Endothelial cell of umbilical vein (primary cell): ENCODE measurements at regions not wholly inside any gene's neighbourhood (a gene's known extent, or its start where the extent isn't known, plus 50 kb on each side); places are given as distances from the start of the nearest gene placed in this dataset.

Experiments used
- BruUV-seq: library from RNA; stranded (reverse); fragments of 400-500 nt; replicated peaks from 2 replicates; lab custom pipeline; 2021; lab: Mats Ljungman, UMichigan
- CTCF ChIA-PET: fragments of 300-600, 350-600 bp; sonication (Branson Sonifier 250); formaldehyde crosslinking; loops from one replicate; lab custom pipeline; 2021; ENCODE audit warnings: antibody characterized with exemption, inconsistent platforms; lab: Charles Lee
- POLR2A ChIA-PET: fragments of 300-600, 350-600 bp; sonication (Branson Sonifier 250); formaldehyde crosslinking; loops from one replicate; lab custom pipeline; 2021; ENCODE audit warnings: antibody characterized with exemption, inconsistent platforms; lab: Charles Lee
- DNase-seq: peaks from one replicate; pipeline ENCODE4 v3.0.0-alpha.2; 2011; ENCODE audit warnings: low read depth, low spot score
- FAIRE-seq: peaks from 2 replicates; lab custom pipeline; 2011; peaks lifted over from hg19 to GRCh38; lab: Jason Lieb, UNC
- H2AFZ ChIP-seq: 2 replicates; pipeline ENCODE4 v1.6.0; 2012; ENCODE audit warnings: low read depth, low read length, control low read depth, inconsistent platforms
- H3K27ac ChIP-seq: 2 replicates; pipeline ENCODE4 v1.5.1; 2011; ENCODE audit warnings: low read depth, mild to moderate bottlenecking, control low read depth, low read length, moderate library complexity; ENCODE audit not compliant: insufficient read depth
- H3K27me3 ChIP-seq, 2 experiments: 2 replicates each; pipeline versions ENCODE4 v1.6.0 to v1.6.1; 2011; ENCODE audit warnings: low read length in 2 of 2, mixed read lengths in 1 of 2; ENCODE audit not compliant: control insufficient read depth in 2 of 2, insufficient read depth in 2 of 2
- H3K36me3 ChIP-seq, 2 experiments: 2 replicates in 1 of 2; 3 replicates in 1 of 2; pipeline ENCODE4 v1.5.1; 2011; ENCODE audit warnings: low read length in 2 of 2, mild to moderate bottlenecking in 1 of 2, moderate library complexity in 1 of 2; ENCODE audit not compliant: control insufficient read depth in 2 of 2, insufficient read depth in 2 of 2; ENCODE audit errors: extremely low read depth in 1 of 2
- H3K4me1 ChIP-seq: 3 replicates; pipeline ENCODE4 v1.5.1; 2011; ENCODE audit warnings: mild to moderate bottlenecking, low read length; ENCODE audit not compliant: control insufficient read depth, insufficient read depth; ENCODE audit errors: extremely low read depth
- H3K4me2 ChIP-seq: 2 replicates; pipeline ENCODE4 v1.6.1; 2011; ENCODE audit warnings: low read length, control low read depth, mixed read lengths; ENCODE audit not compliant: insufficient read depth
- H3K4me3 ChIP-seq, 3 experiments: fragments of 200-600 bp in 1 of 3; sonication (generic), shearing (Covaris generic) in 1 of 3; replicated peaks in 1 of 3; 2 replicates each; pipeline ENCODE4 v1.5.1; 2011 to 2016; ENCODE audit warnings: control low read depth in 3 of 3, low read length in 3 of 3, mild to moderate bottlenecking in 2 of 3, inconsistent platforms in 1 of 3, low read depth in 1 of 3, moderate library complexity in 1 of 3; ENCODE audit not compliant: insufficient read depth in 1 of 3
- H3K79me2 ChIP-seq: 2 replicates; pipeline ENCODE4 v1.6.0; 2012; ENCODE audit warnings: low read length, inconsistent platforms; ENCODE audit not compliant: control insufficient read depth, insufficient read depth
- H3K9ac ChIP-seq: replicated peaks from 2 replicates; pipeline ENCODE3; 2011; ENCODE audit warnings: low read length, control low read depth; ENCODE audit not compliant: insufficient read depth; ENCODE audit errors: extremely low read depth
- H3K9me1 ChIP-seq: replicated peaks from 3 replicates; pipeline ENCODE4 v1.6.0; 2011; ENCODE audit warnings: mild to moderate bottlenecking, low read length; ENCODE audit not compliant: control insufficient read depth, insufficient read depth; ENCODE audit errors: extremely low read depth
- H3K9me3 ChIP-seq: replicated peaks from 2 replicates; pipeline ENCODE4 v1.5.1; 2012; ENCODE audit warnings: low read length, inconsistent platforms; ENCODE audit not compliant: control insufficient read depth, insufficient read depth
- H4K20me1 ChIP-seq: replicated peaks from 2 replicates; pipeline ENCODE3; 2011; ENCODE audit warnings: mild to moderate bottlenecking, low read length; ENCODE audit not compliant: control insufficient read depth, insufficient read depth; ENCODE audit errors: extremely low read depth
- EZH2 ChIP-seq: IDR thresholded peaks from 2 replicates; pipeline ENCODE4 v1.6.1; 2012; ENCODE audit warnings: borderline replicate concordance, low read depth, mild to moderate bottlenecking, moderate library complexity, low read length, inconsistent platforms; ENCODE audit not compliant: severe bottlenecking
- FOS ChIP-seq: IDR thresholded peaks from 2 replicates; pipeline ENCODE4 v1.6.1; 2011; ENCODE audit warnings: mild to moderate bottlenecking, low read length, moderate library complexity, borderline replicate concordance; ENCODE audit not compliant: insufficient read depth
- GATA2 ChIP-seq: IDR thresholded peaks from 2 replicates; pipeline ENCODE4 v1.7.0; 2011; ENCODE audit warnings: low read depth, mild to moderate bottlenecking, moderate library complexity, mixed read lengths, low read length; ENCODE audit not compliant: insufficient read length, insufficient read depth
- JUN ChIP-seq: IDR thresholded peaks from 2 replicates; pipeline ENCODE4 v1.6.1; 2011; ENCODE audit warnings: borderline replicate concordance, low read depth; ENCODE audit not compliant: insufficient read length, insufficient read depth
- MYC ChIP-seq: IDR thresholded peaks from one replicate; pipeline ENCODE4 v1.6.1; 2011; ENCODE audit warnings: mild to moderate bottlenecking, low read depth, low read length
- POLR2A ChIP-seq: IDR thresholded peaks from 2 replicates; pipeline ENCODE4 v1.6.1; 2012; ENCODE audit warnings: low read depth, mild to moderate bottlenecking, control low read depth, low read length
- POLR2AphosphoS5 ChIP-seq: IDR thresholded peaks from 2 replicates; pipeline ENCODE4 v1.6.1; 2012; ENCODE audit warnings: low read depth, mild to moderate bottlenecking, control low read depth, low read length, moderate library complexity; ENCODE audit not compliant: insufficient read depth
- dilution Hi-C: fragments of 300-500 bp; cut with MboI; formaldehyde crosslinking; loops from one replicate; pipeline ENCODE4 v1.15.0; 2019; ENCODE audit warnings: low sequenced_read_pairs; ENCODE audit not compliant: extremely low pct_ligation_motif_present
- intact Hi-C: fragments of 100-400 bp; cut with micrococcal nuclease; formaldehyde crosslinking; loops from one replicate; pipeline ENCODE4 v1.10.0; 2022
- TF ChIP-seq, protein P1 (sequence below): IDR thresholded peaks from 2 replicates; pipeline ENCODE4 v1.6.1; 2011; ENCODE audit not compliant: insufficient read depth, insufficient read length
- TF ChIP-seq, protein P2 (sequence below), 2 donors: IDR thresholded peaks; 1 replicate in 1 of 2; 2 replicates in 1 of 2; pipeline ENCODE4 v1.5.1; 2011; ENCODE audit warnings: low read length in 2 of 2, mild to moderate bottlenecking in 2 of 2, moderate library complexity in 2 of 2, control low read depth in 1 of 2, inconsistent platforms in 1 of 2, low read depth in 1 of 2; ENCODE audit not compliant: insufficient read depth in 1 of 2; ENCODE audit errors: extremely low read depth in 1 of 2

- no peak for DNase-seq
- CTCF ChIA-PET: no interaction called here
- intact Hi-C loops: no loop called here
These were observed 141.6 kb upstream of the SPEF2 start for GRCh38 chr5:35476036-35476435.

More at GRCh38 chr5:35476036-35476435, 141.6 kb upstream of the SPEF2 start:
- dilution Hi-C loops: no loop called here
- BruUV-seq: no TSS peak
- no peak for FAIRE-seq
- POLR2A ChIA-PET: no interaction called here
- Histone ChIP-seq H4K20me1 (no peaks in the 10 kb centered on the region), H3K27ac (no peak overlapping the region), H2AFZ (no peak overlapping the region), H3K79me2 (no peaks in the 10 kb centered on the region), H3K36me3 (no peaks in the 10 kb centered on the region), H3K4me1 (no peaks in the 10 kb centered on the region), H3K9me3 (no peaks in the 10 kb centered on the region), H3K4me3 (no peak overlapping the region), H3K4me2 (no peak overlapping the region), H3K27me3 (no peaks in the 10 kb centered on the region), H3K9me1 (no peaks in the 10 kb centered on the region), H3K9ac (no peak overlapping the region)
- TF ChIP-seq, protein P1, sequence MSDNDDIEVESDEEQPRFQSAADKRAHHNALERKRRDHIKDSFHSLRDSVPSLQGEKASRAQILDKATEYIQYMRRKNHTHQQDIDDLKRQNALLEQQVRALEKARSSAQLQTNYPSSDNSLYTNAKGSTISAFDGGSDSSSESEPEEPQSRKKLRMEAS: no peak
- TF ChIP-seq GATA2 (no peak), EZH2 (no peak), JUN (no peak), MYC (no peak), POLR2A (no peak), FOS (no peak), POLR2AphosphoS5 (no peak)
- TF ChIP-seq, protein P2, sequence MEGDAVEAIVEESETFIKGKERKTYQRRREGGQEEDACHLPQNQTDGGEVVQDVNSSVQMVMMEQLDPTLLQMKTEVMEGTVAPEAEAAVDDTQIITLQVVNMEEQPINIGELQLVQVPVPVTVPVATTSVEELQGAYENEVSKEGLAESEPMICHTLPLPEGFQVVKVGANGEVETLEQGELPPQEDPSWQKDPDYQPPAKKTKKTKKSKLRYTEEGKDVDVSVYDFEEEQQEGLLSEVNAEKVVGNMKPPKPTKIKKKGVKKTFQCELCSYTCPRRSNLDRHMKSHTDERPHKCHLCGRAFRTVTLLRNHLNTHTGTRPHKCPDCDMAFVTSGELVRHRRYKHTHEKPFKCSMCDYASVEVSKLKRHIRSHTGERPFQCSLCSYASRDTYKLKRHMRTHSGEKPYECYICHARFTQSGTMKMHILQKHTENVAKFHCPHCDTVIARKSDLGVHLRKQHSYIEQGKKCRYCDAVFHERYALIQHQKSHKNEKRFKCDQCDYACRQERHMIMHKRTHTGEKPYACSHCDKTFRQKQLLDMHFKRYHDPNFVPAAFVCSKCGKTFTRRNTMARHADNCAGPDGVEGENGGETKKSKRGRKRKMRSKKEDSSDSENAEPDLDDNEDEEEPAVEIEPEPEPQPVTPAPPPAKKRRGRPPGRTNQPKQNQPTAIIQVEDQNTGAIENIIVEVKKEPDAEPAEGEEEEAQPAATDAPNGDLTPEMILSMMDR (IDR thresholded peaks at IDR 0.05; ENCODE audit: extremely low read depth in 1 of 2, insufficient read depth in 1 of 2, low read depth in 1 of 2, low read length in 2 of 2): no peak
